Astrocyte of the spinal cord (primary cell): ENCODE measurements at regions not wholly inside any gene's neighbourhood (a gene's known extent, or its start where the extent isn't known, plus 50 kb on each side); places are given as distances from the start of the nearest gene placed in this dataset.
"Not testable (repeated sequence)": the region's sequence is repeated elsewhere in the genome, so short reads cannot be mapped to it uniquely, and the experiment has no call there.

Experiments used
- DNase-seq: peaks from one replicate; pipeline ENCODE4 v3.0.0; 2011; ENCODE audit warnings: low read depth, low spot score
- H3K4me3 ChIP-seq: 2 replicates; pipeline ENCODE4 v1.5.1; 2011; ENCODE audit warnings: low read depth, mild to moderate bottlenecking, low read length, moderate library complexity
- CTCF ChIP-seq: IDR thresholded peaks from 2 replicates; pipeline ENCODE4 v1.5.1; 2012; ENCODE audit warnings: low read depth, mild to moderate bottlenecking, low read length, inconsistent platforms
- in situ Hi-C: cut with HindIII; loops from 2 replicates; pipeline ENCODE4 v1.10.0; 2017; ENCODE audit warnings: low sequenced_read_pairs

DNA sequence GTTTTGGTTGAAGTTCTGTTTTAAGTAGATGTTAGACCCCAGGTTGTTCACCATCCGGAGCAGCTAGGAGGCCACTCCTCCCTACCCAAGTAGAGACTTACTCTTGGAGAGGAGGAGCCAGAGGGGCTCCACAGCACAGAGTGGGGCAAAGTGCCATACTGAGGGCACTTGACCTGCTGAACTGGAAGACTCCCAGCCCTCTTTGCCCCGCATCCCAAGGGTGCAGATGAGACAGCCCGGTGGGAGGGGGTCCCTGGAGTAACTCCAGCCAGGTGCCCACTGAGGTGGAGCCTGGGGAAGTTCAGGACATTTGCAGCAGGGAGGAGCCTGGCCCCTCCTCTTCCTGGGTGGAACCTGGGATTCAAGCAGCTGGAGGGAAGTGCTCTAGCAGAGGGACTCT lies 102.1 kb upstream of the GPR6 start:
- in situ Hi-C loops: no loop called here
- no peak for DNase-seq
- TF ChIP-seq CTCF: no peak
- H3K4me3 ChIP-seq: no peak overlapping the region

- TF ChIP-seq CTCF: no peak
- H3K4me3 ChIP-seq: no peak overlapping the region
- DNase-seq: no peak
- in situ Hi-C loops: no loop called here
These were observed 100.8 kb upstream of the GPR6 start for GRCh38 chr6:109877028-109878004.

DNA sequence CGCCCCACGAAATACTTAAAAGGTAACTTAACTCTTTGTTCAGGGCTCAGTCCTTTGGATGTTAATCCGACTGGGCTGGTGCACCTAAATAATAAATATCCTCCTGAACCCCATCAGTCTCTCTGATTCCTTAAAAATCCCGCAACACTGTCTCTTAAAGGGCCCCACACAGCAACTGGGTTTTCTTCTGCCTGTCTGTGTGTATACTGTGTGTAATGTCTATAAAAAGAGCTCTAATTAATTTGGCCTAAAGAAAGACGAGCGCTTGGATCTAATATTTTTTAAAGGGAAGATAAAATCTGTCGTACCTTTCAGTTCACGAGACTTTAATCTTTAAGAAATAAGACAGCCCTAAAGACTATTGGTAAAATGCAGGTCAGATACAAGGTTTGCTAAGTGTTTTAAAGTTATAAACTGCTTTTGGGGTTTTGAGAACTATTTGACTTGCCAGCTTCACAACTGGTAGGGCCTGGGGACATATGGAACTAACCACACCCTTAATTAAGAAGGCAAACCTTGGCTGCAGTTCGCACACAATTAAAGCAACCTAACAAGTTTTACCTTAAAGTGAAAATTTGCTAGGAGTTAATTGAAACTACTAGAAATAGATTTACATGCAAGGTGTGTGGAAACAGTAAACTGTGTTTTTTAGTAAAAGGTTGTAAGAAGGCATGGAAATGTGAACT lies 100.0 kb upstream of the GPR6 start:
- DNase-seq, H3K4me3 ChIP-seq, in situ Hi-C loops: not testable (repeated sequence)

GRCh38 chr6:109879081-109879480 lies 99.0 kb upstream of the GPR6 start:
- H3K4me3 ChIP-seq, in situ Hi-C loops: not testable (repeated sequence)

GRCh38 chr6:109879521-109879920 lies 98.6 kb upstream of the GPR6 start:
- no peak for TF ChIP-seq CTCF
- no peak for DNase-seq
- in situ Hi-C loops: no loop called here

More at GRCh38 chr6:109879081-109879480, 99.0 kb upstream of the GPR6 start:
- not testable (repeated sequence) for DNase-seq

DNA sequence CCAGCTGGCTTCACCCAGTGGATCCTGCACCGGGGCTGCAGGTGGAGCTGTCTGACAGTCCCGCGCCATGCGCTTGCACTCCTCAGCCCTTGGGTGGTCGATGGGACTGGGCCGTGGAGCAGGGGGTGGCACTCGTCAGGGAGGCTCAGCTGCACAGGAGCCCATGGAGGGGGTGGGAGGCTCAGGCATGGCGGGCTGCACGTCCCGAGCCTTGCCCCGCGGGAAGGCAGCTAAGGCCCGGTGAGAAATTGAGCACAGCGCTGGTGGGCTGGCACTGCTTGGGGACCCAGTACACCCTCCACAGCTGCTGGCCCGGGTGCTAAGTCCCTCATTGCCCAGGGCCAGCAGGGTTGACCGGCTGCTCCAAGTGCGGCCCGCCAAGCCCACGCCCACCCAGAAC lies 97.0 kb upstream of the GPR6 start:
- DNase-seq, H3K4me3 ChIP-seq, in situ Hi-C loops: not testable (repeated sequence)

More at GRCh38 chr6:109879521-109879920, 98.6 kb upstream of the GPR6 start:
- no peak overlapping the region for H3K4me3 ChIP-seq

DNA sequence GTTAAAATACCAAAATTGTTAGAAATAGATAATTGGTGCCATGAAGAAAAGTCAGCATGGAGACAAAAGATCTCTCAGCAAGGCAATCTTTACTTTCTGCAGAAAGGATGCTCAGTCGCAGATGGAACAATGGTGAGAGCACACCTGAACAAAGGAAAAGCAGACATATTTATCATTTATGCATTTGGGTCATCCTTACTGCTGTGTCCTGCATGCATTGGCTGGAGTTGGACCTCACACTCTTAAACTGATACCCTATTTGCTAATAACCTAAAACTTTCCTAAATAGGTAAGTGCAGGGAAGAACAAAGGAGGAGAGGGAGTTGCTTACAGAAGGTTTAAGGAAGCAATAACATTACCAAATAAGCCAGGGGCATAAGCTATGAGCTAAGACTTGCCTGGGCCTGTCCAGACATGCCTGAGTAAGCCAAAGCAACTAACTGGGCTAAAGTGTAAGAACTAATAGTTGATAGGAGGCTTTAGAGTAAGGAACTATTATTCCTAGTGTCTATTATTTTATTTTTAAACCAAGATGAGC lies 96.1 kb upstream of the GPR6 start:
- DNase-seq, in situ Hi-C loops, H3K4me3 ChIP-seq: not testable (repeated sequence)

DNA sequence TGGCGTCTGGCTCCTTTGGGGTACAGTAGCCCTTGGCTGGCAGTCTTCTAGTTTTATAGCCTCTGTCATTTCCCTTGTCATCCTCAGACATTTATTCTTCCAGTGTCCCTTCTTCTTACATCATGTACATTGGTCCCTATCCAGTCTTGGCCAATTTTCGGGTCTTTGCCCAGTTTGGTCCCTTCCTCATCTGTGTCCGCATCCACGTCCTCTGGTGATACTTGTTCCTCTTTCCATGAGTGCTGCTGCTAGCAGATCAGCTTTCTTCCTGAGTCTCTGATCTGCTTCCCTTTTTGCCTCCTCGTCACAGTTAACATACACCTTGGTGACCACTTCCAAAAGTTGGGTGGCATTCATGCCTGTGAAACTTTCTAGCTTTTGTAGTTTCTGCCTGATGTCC lies 86.2 kb upstream of the GPR6 start:
- no peak for TF ChIP-seq CTCF
- DNase-seq: no peak
- H3K4me3 ChIP-seq: no peak overlapping the region
- in situ Hi-C loops: no loop called here
